ENCODE measurements at regions not wholly inside any gene's neighbourhood (a gene's known extent, or its start where the extent isn't known, plus 50 kb on each side); places are given as distances from the start of the nearest gene placed in this dataset.

- peak in 1 of 3 experiments; percentile 29; a peak in 1 of 4 replicates for TF ChIP-seq CTCF (IDR thresholded peaks at IDR 0.05; ENCODE audit: control extremely low read depth in 1 of 3, insufficient read depth in 1 of 3, low read depth in 1 of 3, low read length in 3 of 3)
Measured at GRCh38 chr5:116388564-116389258, 185.9 kb downstream of the SEMA6A start (continued).

All from H1 (cell line).